OCI-LY1 (cell line): ENCODE measurements at regions not wholly inside any gene's neighbourhood (a gene's known extent, or its start where the extent isn't known, plus 50 kb on each side); places are given as distances from the start of the nearest gene placed in this dataset.

Source experiments
- H2AFZ ChIP-seq: fragments of 200-600 bp; sonication (generic), shearing (Covaris generic); 2 replicates; pipeline ENCODE4 v1.6.0; 2014; ENCODE audit warnings: antibody characterized with exemption, mild to moderate bottlenecking, low read length
- H3F3A ChIP-seq: fragments of 200-600 bp; sonication (generic), shearing (Covaris generic); 2 replicates; pipeline ENCODE4 v1.6.0; 2014; ENCODE audit warnings: mild to moderate bottlenecking, antibody characterized with exemption, low read length, moderate library complexity; ENCODE audit not compliant: insufficient read depth
- H3K27ac ChIP-seq: fragments of 200-600 bp; sonication (generic); 2 replicates; pipeline ENCODE4 v1.5.1; 2014; ENCODE audit warnings: low read length, mixed run types, mild to moderate bottlenecking, low read depth; ENCODE audit not compliant: poor library complexity, severe bottlenecking
- H3K27me3 ChIP-seq: fragments of 200-600 bp; sonication (generic); 2 replicates; pipeline ENCODE4 v1.6.0; 2014; ENCODE audit warnings: antibody characterized with exemption, mild to moderate bottlenecking, low read length, moderate library complexity; ENCODE audit not compliant: insufficient read depth
- H3K36me3 ChIP-seq: fragments of 200-600 bp; sonication (generic); 2 replicates; pipeline ENCODE4 v1.6.1; 2014; ENCODE audit warnings: mild to moderate bottlenecking, antibody characterized with exemption, low read length, moderate library complexity, mixed read lengths; ENCODE audit not compliant: insufficient read depth
- H3K4me1 ChIP-seq: fragments of 200-600 bp; sonication (generic); 2 replicates; pipeline ENCODE4 v1.5.1; 2014; ENCODE audit warnings: mild to moderate bottlenecking, low read length, moderate library complexity; ENCODE audit not compliant: insufficient read depth, severe bottlenecking
- H3K4me2 ChIP-seq: fragments of 200-600 bp; sonication (generic), shearing (Covaris generic); 2 replicates; pipeline ENCODE4 v1.6.1; 2014; ENCODE audit warnings: low read length
- H3K4me3 ChIP-seq: fragments of 200-600 bp; sonication (generic); 2 replicates; pipeline ENCODE4 v1.5.1; 2014; ENCODE audit warnings: low read length, low read depth, mild to moderate bottlenecking, mixed read lengths; ENCODE audit not compliant: poor library complexity, severe bottlenecking
- H3K79me2 ChIP-seq: fragments of 200-600 bp; shearing (Covaris generic); 2 replicates; pipeline ENCODE4 v1.6.1; 2016; ENCODE audit warnings: mixed run types, low read length, mixed read lengths; ENCODE audit not compliant: insufficient read depth
- H3K9ac ChIP-seq: fragments of 200-600 bp; sonication (generic), shearing (Covaris generic); 2 replicates; pipeline ENCODE4 v1.6.1; 2014; ENCODE audit warnings: mild to moderate bottlenecking, low read length, mixed read lengths
- H3K9me2 ChIP-seq: fragments of 200-600 bp; sonication (generic), shearing (Covaris generic); 2 replicates; pipeline ENCODE4 v1.6.1; 2014; ENCODE audit warnings: low read depth, mild to moderate bottlenecking, low read length, mixed read lengths
- H3K9me3 ChIP-seq: fragments of 200-600 bp; shearing (Covaris generic); 2 replicates; pipeline ENCODE4 v1.6.1; 2014; ENCODE audit warnings: low read length, mixed read lengths
- H4K20me1 ChIP-seq: fragments of 200-600 bp; sonication (generic), shearing (Covaris generic); 2 replicates; pipeline ENCODE4 v1.6.0; 2016; ENCODE audit warnings: mild to moderate bottlenecking, low read length; ENCODE audit not compliant: insufficient read depth
- CTCF ChIP-seq: fragments of 200-600 bp; sonication (generic), shearing (Covaris generic); IDR thresholded peaks from 2 replicates; pipeline ENCODE4 v1.5.1; 2017; ENCODE audit warnings: mild to moderate bottlenecking, antibody characterized with exemption, low read length, moderate library complexity, mixed read lengths
- EZH2 ChIP-seq: fragments of 200-600 bp; sonication (generic), shearing (Covaris generic); IDR thresholded peaks from 2 replicates; pipeline ENCODE4 v1.8.0; 2017; ENCODE audit warnings: borderline replicate concordance, mixed run types, mild to moderate bottlenecking, antibody characterized with exemption, low read length, moderate library complexity, mixed read lengths

DNA sequence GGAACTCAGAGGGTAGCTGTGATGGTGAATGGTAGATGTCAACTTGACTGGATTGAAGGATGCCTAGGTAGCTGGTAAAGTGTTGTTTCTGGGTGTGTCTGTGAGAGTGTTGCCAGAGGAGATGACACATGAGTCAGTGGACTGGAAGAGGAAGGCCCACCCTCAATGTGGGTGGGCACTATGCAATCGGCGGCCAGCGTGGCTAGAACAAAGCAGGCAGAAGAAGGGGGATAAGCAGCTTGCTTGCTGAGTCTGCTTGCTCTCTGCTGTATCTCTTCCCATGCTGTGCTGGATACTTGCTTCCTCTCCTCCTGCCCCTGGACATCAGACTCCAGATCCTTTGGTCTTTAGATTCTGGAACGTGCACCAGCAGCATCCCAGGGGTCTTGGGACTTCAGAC is 128.1 kb downstream of the AIPL1 start:
- H3K4me3 ChIP-seq: no peak overlapping the region
- TF ChIP-seq EZH2 (no peak), CTCF (no peak)

GRCh38 chr17:6305613-6306360 is 129.1 kb downstream of the AIPL1 start:
- Histone ChIP-seq H4K20me1 (no peaks in the 10 kb centered on the region), H3K4me1 (no peaks in the 10 kb centered on the region), H3K27me3 (no peaks in the 10 kb centered on the region), H3K79me2 (no peaks in the 10 kb centered on the region), H3F3A (no peaks in the 10 kb centered on the region), H3K4me2 (no peak overlapping the region), H3K4me3 (no peak overlapping the region), H3K9me2 (no peaks in the 10 kb centered on the region), H2AFZ (no peak overlapping the region), H3K9me3 (no peaks in the 10 kb centered on the region), H3K9ac (no peak overlapping the region), H3K27ac (no peak overlapping the region), H3K36me3 (no peaks in the 10 kb centered on the region)
- no peak for TF ChIP-seq CTCF
- no peak for TF ChIP-seq EZH2

More for the DNA sequence above, 128.1 kb downstream of the AIPL1 start:
- H4K20me1 ChIP-seq: no peaks in the 10 kb centered on the region
- H3K36me3 ChIP-seq: no peaks in the 10 kb centered on the region
- H2AFZ ChIP-seq: no peak overlapping the region
- no peaks in the 10 kb centered on the region for H3K4me1 ChIP-seq
- H3K9me2 ChIP-seq: no peaks in the 10 kb centered on the region
- H3K9ac ChIP-seq: no peak overlapping the region
- no peaks in the 10 kb centered on the region for H3K27me3 ChIP-seq
- H3K9me3 ChIP-seq: no peaks in the 10 kb centered on the region
- H3K27ac ChIP-seq: no peak overlapping the region
- H3K79me2 ChIP-seq: no peaks in the 10 kb centered on the region
- no peaks in the 10 kb centered on the region for H3F3A ChIP-seq
- H3K4me2 ChIP-seq: no peak overlapping the region

DNA sequence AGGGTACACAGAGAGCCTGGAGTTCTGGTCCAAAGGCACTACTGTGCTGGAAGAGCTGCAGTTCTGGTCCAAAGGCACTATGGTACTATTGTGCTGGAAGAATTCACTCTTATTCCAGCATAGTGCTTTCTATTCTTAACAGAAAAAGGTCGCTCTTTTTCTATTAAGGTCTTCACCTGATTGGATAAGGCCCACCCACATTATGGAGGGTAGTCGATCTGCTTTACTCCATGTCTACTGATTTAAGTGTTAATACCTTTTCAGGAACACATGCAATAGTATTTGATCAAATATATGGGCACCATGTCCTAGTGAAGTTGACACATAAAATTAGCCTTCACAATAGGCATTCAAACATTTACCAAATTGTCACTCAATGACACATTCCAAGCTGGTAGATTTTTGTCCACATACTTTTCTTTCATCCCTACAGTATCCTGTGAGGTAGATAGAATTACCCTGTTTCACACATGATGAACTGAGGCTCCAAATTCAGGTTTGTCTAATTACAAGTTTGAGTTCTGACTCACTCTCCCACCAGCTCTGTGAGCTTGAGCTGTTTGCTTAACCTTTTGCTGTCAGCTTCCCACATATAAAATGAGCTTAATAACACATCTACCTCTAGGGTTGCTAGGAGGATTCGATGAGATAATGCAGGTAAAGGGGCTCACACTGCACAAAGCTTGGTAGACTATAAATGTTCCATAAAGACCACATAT is 129.9 kb downstream of the AIPL1 start:
- no peak overlapping the region for H3K9ac ChIP-seq
- H3K4me3 ChIP-seq: no peak overlapping the region
- no peak for TF ChIP-seq EZH2
- TF ChIP-seq CTCF: no peak
- H3K9me3 ChIP-seq: no peaks in the 10 kb centered on the region
- no peak overlapping the region for H3K27ac ChIP-seq
- no peaks in the 10 kb centered on the region for H3K4me1 ChIP-seq
- H3K27me3 ChIP-seq: no peaks in the 10 kb centered on the region
- H2AFZ ChIP-seq: no peak overlapping the region
- H3K79me2 ChIP-seq: no peaks in the 10 kb centered on the region
- no peaks in the 10 kb centered on the region for H3K9me2 ChIP-seq
- no peaks in the 10 kb centered on the region for H3K36me3 ChIP-seq
- no peak overlapping the region for H3K4me2 ChIP-seq
- no peaks in the 10 kb centered on the region for H4K20me1 ChIP-seq
- H3F3A ChIP-seq: no peaks in the 10 kb centered on the region
